Ectodermal cell (in vitro differentiated cells): ENCODE measurements at regions not wholly inside any gene's neighbourhood (a gene's known extent, or its start where the extent isn't known, plus 50 kb on each side); places are given as distances from the start of the nearest gene placed in this dataset.

Experiments
- H3K27ac ChIP-seq: 2 replicates; pipeline ENCODE4 v1.7.0; 2013; ENCODE audit warnings: mild to moderate bottlenecking, low read depth, low read length; ENCODE audit not compliant: insufficient read depth, poor library complexity, severe bottlenecking
- H3K27me3 ChIP-seq: 2 replicates; pipeline ENCODE4 v1.7.0; 2013; ENCODE audit warnings: mild to moderate bottlenecking, low read length; ENCODE audit not compliant: insufficient read depth, control insufficient read depth, poor library complexity, severe bottlenecking
- H3K36me3 ChIP-seq: one replicate; pipeline ENCODE4 v1.7.0; 2013; ENCODE audit warnings: low read length; ENCODE audit not compliant: control insufficient read depth, insufficient read depth
- H3K4me1 ChIP-seq: one replicate; pipeline ENCODE4 v1.7.0; 2013; ENCODE audit warnings: low read length; ENCODE audit not compliant: control insufficient read depth, insufficient read depth
- H3K4me3 ChIP-seq: 2 replicates; pipeline ENCODE4 v1.7.0; 2013; ENCODE audit warnings: low read depth, low read length, control low read depth; ENCODE audit not compliant: insufficient read depth
- H3K9me3 ChIP-seq: 2 replicates; pipeline ENCODE4 v1.7.0; 2013; ENCODE audit warnings: mild to moderate bottlenecking, low read length, moderate library complexity; ENCODE audit not compliant: control insufficient read depth
- WGBS, 2 experiments: methylation state at CpG; one replicate each; pipeline ENCODE4 v1.1.7; 2013; ENCODE audit warnings: missing lambda C conversion rate in 2 of 2; 5-methylcytosine and 5-hydroxymethylcytosine counted together

DNA sequence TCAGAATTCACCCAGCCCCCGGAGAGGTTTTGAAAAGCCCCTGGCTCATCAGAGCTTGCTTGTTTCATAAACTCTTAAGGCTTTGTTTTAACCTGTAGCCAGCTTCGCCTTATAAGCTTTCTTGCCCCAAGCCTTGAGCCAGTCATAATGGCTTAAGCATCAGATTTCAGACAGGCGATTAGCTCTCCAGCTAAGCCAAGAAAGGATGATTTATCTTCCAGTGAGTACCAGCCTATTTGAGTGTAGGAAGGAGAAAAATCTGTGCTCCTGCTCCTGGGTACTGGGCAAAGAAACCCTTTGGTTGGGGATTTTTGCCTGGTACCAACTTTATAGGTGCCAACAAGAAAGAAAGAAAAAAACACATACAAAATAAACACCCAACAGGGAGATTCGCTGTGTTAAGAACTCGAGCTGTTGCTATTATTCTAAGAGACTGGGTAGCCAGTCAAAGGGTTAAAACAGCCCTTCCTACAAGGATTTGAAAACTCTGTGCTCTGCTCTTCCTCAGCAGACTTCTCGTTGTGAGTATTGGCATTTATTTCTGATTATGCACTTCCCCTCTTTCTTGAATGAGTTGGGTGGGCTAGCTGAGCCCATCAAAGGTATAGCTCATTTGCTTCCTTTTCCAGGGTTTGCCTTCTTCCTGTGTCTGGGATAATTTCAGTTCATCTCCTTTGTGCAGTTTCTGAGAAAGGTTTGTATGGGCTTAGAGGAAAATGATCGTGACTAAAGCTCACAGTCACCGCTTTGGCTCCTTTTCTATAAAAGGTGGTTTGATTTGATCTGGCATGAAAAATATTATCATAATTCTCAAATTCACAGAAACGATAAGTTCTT is 157.2 kb upstream of the DMRT1 start:
- WGBS, 2 experiments: 18 to 41% methylated on average over 7 to 9 of the region's 9 CpGs
- no peaks in the 10 kb centered on the region for H3K27me3 ChIP-seq
- no peak overlapping the region for H3K4me3 ChIP-seq
- no peaks in the 10 kb centered on the region for H3K36me3 ChIP-seq
- H3K27ac ChIP-seq: peak overlapping the region; percentile 51
- no peaks in the 10 kb centered on the region for H3K9me3 ChIP-seq
- H3K4me1 ChIP-seq: peaks cover 11% of the 10 kb centered on the region

DNA sequence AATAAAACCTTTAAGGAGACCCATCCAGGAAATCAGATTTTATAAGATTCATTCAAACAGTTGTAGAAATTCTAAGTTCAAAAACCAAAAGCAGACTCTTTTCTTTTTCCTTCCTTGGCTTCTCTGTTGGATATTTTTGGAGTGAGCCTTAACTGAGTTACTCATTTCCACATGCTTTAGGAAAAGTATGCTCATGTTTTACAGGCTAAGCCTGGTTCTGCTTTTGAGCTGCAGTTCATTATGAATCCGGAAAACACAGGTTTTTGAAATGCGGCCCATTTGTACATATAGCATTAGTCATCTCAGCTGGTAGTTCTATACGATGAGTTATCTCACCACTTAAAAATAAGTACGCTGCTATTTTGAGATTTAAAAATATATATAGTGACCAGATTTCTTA is 156.6 kb upstream of the DMRT1 start:
- Histone ChIP-seq H3K4me3 (no peak overlapping the region), H3K9me3 (no peaks in the 10 kb centered on the region), H3K27ac (no peak overlapping the region), H3K27me3 (no peaks in the 10 kb centered on the region), H3K36me3 (no peaks in the 10 kb centered on the region), H3K4me1 (peaks cover 11% of the 10 kb centered on the region)
- WGBS, 2 experiments: 87 to 90% methylated on average over 2 to 3 of the region's 4 CpGs

- Histone ChIP-seq H3K9me3 (no peaks in the 10 kb centered on the region), H3K27ac (no peak overlapping the region), H3K27me3 (no peaks in the 10 kb centered on the region), H3K4me3 (no peak overlapping the region), H3K36me3 (no peaks in the 10 kb centered on the region), H3K4me1 (peaks cover 21% of the 10 kb centered on the region)
- WGBS, 2 experiments: 92 to 97% methylated on average over 7 of the region's 7 CpGs
Observed at GRCh38 chr9:686321-686813, 155.1 kb upstream of the DMRT1 start.

- peaks cover 21% of the 10 kb centered on the region for H3K4me1 ChIP-seq
- H3K27me3 ChIP-seq: no peaks in the 10 kb centered on the region
- no peaks in the 10 kb centered on the region for H3K9me3 ChIP-seq
- no peak overlapping the region for H3K4me3 ChIP-seq
- 98% methylated on average over 2 to 4 of the region's 4 CpGs for WGBS, 2 experiments
- H3K36me3 ChIP-seq: no peaks in the 10 kb centered on the region
- no peak overlapping the region for H3K27ac ChIP-seq
Observed at GRCh38 chr9:687034-687785, 154.3 kb upstream of the DMRT1 start.

DNA sequence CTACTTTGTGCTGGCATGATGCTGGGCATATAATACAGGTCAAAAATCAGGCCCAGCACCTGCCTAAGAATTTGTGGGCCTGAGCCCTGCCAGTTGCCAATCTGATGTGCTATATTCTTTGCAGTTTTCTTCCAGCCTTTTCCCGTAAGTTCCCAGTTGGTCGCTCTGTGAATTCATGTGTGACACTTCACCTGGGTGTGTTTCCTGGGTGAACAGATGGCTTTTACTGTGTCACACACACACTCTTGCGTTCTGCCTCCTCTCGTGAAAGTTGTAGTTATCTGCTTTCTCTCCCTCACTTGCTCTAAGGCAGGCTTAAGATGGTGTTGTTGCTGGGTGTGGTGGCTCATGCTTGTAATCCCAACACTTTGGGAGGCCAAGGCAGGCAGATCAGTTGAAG is 153.5 kb upstream of the DMRT1 start:
- no peaks in the 10 kb centered on the region for H3K27me3 ChIP-seq
- no peaks in the 10 kb centered on the region for H3K9me3 ChIP-seq
- H3K4me1 ChIP-seq: peaks cover 24% of the 10 kb centered on the region
- no peaks in the 10 kb centered on the region for H3K36me3 ChIP-seq
- WGBS, 2 experiments: 91 to 93% methylated on average over 4 of the region's 4 CpGs
- no peak overlapping the region for H3K4me3 ChIP-seq
- H3K27ac ChIP-seq: no peak overlapping the region

- H3K36me3 ChIP-seq: no peaks in the 10 kb centered on the region
- H3K27ac ChIP-seq: no peak overlapping the region
- no peak overlapping the region for H3K4me3 ChIP-seq
- no peaks in the 10 kb centered on the region for H3K27me3 ChIP-seq
- no peaks in the 10 kb centered on the region for H3K9me3 ChIP-seq
- WGBS, 2 experiments: 75 to 83% methylated on average over 3 of the region's 3 CpGs
- H3K4me1 ChIP-seq: peaks cover 19% of the 10 kb centered on the region
Observed at GRCh38 chr9:690517-691111, 150.9 kb upstream of the DMRT1 start.

DNA sequence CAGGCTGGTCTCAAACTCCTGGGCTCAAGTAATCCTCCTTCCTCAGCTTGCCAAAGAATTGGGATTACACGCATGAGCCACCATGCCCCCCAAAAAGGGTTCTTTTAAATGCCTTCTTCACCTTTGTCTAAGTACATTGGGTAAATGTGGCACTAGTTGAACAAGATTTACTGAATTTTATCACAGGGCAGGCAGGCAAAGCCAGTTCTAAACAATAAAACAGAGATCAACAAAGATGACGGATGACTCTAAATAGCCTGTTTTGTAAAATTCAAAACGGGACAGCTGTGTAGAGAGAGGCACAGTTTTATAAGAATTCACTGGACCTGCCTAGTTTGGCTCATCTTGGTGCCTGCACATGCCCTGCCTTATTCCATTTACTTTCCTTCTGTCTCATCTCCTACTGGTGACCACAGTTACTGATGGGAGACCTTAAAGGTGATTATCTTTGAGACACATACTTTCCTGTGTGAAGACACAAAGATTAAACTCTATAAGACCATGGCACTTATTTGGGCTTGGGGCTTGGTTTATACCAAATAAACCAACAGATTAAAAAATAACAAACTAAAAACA is 149.6 kb upstream of the DMRT1 start:
- WGBS, 2 experiments: 81 to 84% methylated on average over 3 of the region's 3 CpGs
- H3K27ac ChIP-seq: no peak overlapping the region
- no peak overlapping the region for H3K4me3 ChIP-seq
- H3K27me3 ChIP-seq: no peaks in the 10 kb centered on the region
- H3K4me1 ChIP-seq: peaks cover 19% of the 10 kb centered on the region
- H3K9me3 ChIP-seq: no peaks in the 10 kb centered on the region
- no peaks in the 10 kb centered on the region for H3K36me3 ChIP-seq

GRCh38 chr9:692636-693129 is 148.8 kb upstream of the DMRT1 start:
- Histone ChIP-seq H3K27ac (no peak overlapping the region), H3K4me3 (no peak overlapping the region), H3K36me3 (no peaks in the 10 kb centered on the region), H3K27me3 (no peaks in the 10 kb centered on the region), H3K4me1 (peaks cover 19% of the 10 kb centered on the region), H3K9me3 (no peaks in the 10 kb centered on the region)
- 90 to 93% methylated on average over 2 to 4 of the region's 4 CpGs for WGBS, 2 experiments

DNA sequence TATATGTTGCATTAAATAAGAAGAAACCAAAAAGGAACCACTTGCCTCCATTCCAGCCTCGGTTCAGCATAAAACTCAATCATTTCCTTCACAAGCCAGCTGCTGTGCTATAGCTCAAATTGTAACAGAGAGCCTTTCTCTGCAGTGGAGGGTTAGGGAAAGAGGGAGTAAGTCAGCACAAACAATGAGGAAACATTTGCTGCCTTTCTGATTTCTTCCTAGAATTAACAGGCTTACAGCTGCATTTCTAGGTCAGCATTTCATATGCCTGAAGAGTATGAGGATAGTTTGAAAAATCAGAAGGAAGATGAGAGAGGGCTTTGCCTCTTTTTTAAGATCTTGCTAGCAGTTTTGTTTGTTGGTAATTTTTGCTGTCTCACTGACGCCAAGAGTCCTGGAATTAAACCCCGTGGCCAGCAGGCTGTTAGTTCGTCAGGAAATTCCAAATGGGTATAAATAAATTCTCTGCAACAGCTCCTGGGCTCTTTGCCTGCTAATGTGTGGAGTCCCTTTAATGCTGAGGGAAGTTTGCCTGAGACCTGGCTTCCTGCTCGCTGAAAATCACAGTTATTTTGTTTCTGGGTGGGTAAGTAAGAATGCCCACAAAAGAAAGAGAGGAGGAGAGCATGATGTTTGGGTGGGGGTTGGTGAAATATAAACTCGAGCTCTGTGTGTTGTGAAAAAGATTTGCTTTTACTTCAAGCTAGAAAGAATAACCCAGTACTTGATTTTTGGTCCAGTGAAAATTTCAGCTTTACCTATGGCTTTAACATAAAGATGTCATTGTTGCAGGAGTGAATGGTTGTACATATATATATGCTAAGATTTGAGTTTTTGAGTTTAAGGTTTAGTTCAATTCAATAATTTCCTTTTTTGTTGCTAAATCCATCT is 148.1 kb upstream of the DMRT1 start:
- WGBS, 2 experiments: 41 to 56% methylated on average over 6 of the region's 6 CpGs
- no peak overlapping the region for H3K4me3 ChIP-seq
- H3K27me3 ChIP-seq: no peaks in the 10 kb centered on the region
- H3K27ac ChIP-seq: no peak overlapping the region
- no peaks in the 10 kb centered on the region for H3K36me3 ChIP-seq
- no peaks in the 10 kb centered on the region for H3K9me3 ChIP-seq
- H3K4me1 ChIP-seq: peaks cover 19% of the 10 kb centered on the region
